Lung (tissue), 11 donors: ENCODE measurements at regions not wholly inside any gene's neighbourhood (a gene's known extent, or its start where the extent isn't known, plus 50 kb on each side); places are given as distances from the start of the nearest gene placed in this dataset.

ENCODE experiments used
- ATAC-seq: fragments of 200-7000 bp; cut with Tn5 transposase; one replicate; pipeline ENCODE4 v1.9.1; 2020; ENCODE audit warnings: moderate number of reproducible peaks; ENCODE audit not compliant: insufficient read depth, low FRiP score
- DNase-seq, 3 donors: peaks; one replicate each; pipeline ENCODE4 v3.0.0-alpha.2; 2013 to 2017
- H3K27ac ChIP-seq, 2 donors: one replicate each; pipeline ENCODE4 v1.5.1; 2013; ENCODE audit warnings: mild to moderate bottlenecking in 2 of 2, moderate library complexity in 2 of 2, control low read depth in 1 of 2, inconsistent platforms in 1 of 2, low read depth in 1 of 2, low read length in 1 of 2
- H3K27me3 ChIP-seq, 3 donors: one replicate each; pipeline ENCODE4 v1.5.1; 2013; ENCODE audit warnings: low read length in 2 of 3; ENCODE audit not compliant: control insufficient read depth in 3 of 3, insufficient read depth in 3 of 3
- H3K36me3 ChIP-seq, 4 donors: one replicate each; pipeline ENCODE4 v1.5.1; 2013; ENCODE audit warnings: low read length in 4 of 4, mild to moderate bottlenecking in 1 of 4, moderate library complexity in 1 of 4; ENCODE audit not compliant: control insufficient read depth in 4 of 4, insufficient read depth in 4 of 4
- H3K4me1 ChIP-seq, 5 donors: one replicate each; pipeline ENCODE4 v1.5.1; 2013; ENCODE audit warnings: low read length in 5 of 5, mild to moderate bottlenecking in 2 of 5, moderate library complexity in 1 of 5; ENCODE audit not compliant: control insufficient read depth in 5 of 5, insufficient read depth in 5 of 5
- H3K4me3 ChIP-seq: one replicate; pipeline ENCODE4 v1.5.1; 2013; ENCODE audit warnings: mild to moderate bottlenecking, control low read depth, moderate library complexity
- H3K9ac ChIP-seq, 2 donors: one replicate each; pipeline ENCODE4 v1.5.1; 2013; ENCODE audit warnings: low read length in 2 of 2, control low read depth in 1 of 2; ENCODE audit not compliant: insufficient read depth in 1 of 2
- H3K9me3 ChIP-seq, 4 donors: one replicate each; pipeline ENCODE4 v1.5.1; 2013; ENCODE audit warnings: low read length in 3 of 4, mild to moderate bottlenecking in 1 of 4, moderate library complexity in 1 of 4; ENCODE audit not compliant: control insufficient read depth in 4 of 4, insufficient read depth in 3 of 4
- CTCF ChIP-seq: IDR thresholded peaks from 2 replicates; pipeline ENCODE4 v1.5.1; 2012; ENCODE audit warnings: mild to moderate bottlenecking; ENCODE audit errors: control extremely low read depth, extremely low read depth
- WGBS, 2 donors: extraction: QIAGEN DNeasy Blood & Tissue Kit; methylation state at CpG; one replicate each; pipeline ENCODE4 v1.1.7; 2013; 5-methylcytosine and 5-hydroxymethylcytosine counted together
- donor health status: control.
- donor health status: control.
- donor health status: Bipolar disorder and iron deficiency.
- donor health status: healthy.
- donor health status: DM: yes; HTN: yes; CAD: no.

DNA sequence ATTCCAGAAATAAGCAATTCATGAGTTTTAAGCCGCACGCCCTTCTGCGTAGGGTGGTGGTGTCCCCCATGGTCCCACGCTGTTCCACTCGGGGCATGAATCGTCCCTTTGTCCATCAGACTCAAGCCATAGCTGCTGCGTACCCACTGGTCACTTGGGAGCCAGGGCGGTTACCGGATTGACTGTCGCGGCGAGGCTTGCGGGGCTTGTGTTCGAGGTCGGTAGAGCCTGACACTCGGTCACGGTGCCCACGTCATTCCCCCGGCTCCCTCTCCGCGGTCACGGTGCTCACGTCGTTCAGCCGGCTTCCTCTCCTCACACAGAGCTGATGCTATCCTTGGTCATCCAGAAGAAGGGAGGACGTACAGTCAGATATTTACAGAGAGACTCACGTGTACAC, 1227.0 kb downstream of the BRD1 start:
- Histone ChIP-seq H3K4me3 (no peak overlapping the region), H3K9me3 (peaks cover 0 to 7% (median 0%) of the 10 kb centered on the region in 4 donors), H3K36me3 (no peaks in the 10 kb centered on the region), H3K27me3 (no peaks in the 10 kb centered on the region), H3K27ac (no peak overlapping the region), H3K4me1 (no peaks in the 10 kb centered on the region), H3K9ac (no peak overlapping the region)
- whole genome bisulfite sequencing, 2 donors = 94 to 96% methylated on average over 27 of the region's 27 CpGs
- no peak for TF ChIP-seq CTCF
- DNase-seq = no peak
- no peak for ATAC-seq

GRCh38 chr22:48600171-48600570, 1227.5 kb downstream of the BRD1 start:
- ATAC-seq (no peak), DNase-seq (no peak)
- 92 to 93% methylated on average over 17 of the region's 17 CpGs for WGBS, 2 donors

DNA sequence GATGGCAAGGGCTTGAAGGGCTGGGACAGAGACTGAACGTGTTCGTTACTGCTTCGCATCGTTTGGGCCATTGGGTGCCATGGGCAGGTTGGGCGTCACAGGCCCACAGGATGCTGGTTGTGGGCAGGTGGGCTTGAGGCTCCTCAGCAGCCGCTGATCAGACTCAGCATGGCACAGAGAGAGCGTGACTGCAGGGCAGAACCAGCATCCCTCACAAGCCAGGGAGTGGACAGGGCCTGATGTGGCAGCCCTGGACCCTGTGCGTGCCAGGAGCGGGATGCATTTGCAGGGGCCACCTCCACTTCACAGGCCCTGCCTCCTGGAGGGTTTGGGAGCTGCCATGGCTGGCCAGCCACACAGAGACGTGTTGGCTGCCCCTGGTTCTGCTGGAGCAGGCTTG, 1228.3 kb downstream of the BRD1 start:
- Histone ChIP-seq H3K4me1 (no peaks in the 10 kb centered on the region), H3K4me3 (no peak overlapping the region), H3K9me3 (peaks cover 0 to 5% (median 0%) of the 10 kb centered on the region in 4 donors), H3K36me3 (no peaks in the 10 kb centered on the region), H3K9ac (no peak overlapping the region), H3K27ac (no peak overlapping the region), H3K27me3 (no peaks in the 10 kb centered on the region)
- TF ChIP-seq CTCF = no peak
- no peak for ATAC-seq
- WGBS, 2 donors = 93 to 96% methylated on average over 10 of the region's 10 CpGs
- DNase-seq = no peak

More at GRCh38 chr22:48600171-48600570, 1227.5 kb downstream of the BRD1 start:
- Histone ChIP-seq H3K36me3 (no peaks in the 10 kb centered on the region), H3K9ac (no peak overlapping the region), H3K27ac (no peak overlapping the region), H3K4me3 (no peak overlapping the region), H3K27me3 (no peaks in the 10 kb centered on the region), H3K9me3 (peaks cover 0 to 6% (median 0%) of the 10 kb centered on the region in 4 donors), H3K4me1 (no peaks in the 10 kb centered on the region)
- no peak for TF ChIP-seq CTCF
